ENCODE measurements at regions not wholly inside any gene's neighbourhood (a gene's known extent, or its start where the extent isn't known, plus 50 kb on each side); places are given as distances from the start of the nearest gene placed in this dataset.
"Not testable (repeated sequence)": the region's sequence is repeated elsewhere in the genome, so short reads cannot be mapped to it uniquely, and the experiment has no call there.

- no peak for DNase-seq (ENCODE audit: low read depth in 4 of 4, low spot score in 1 of 4)
Observed at GRCh38 chr2:205865905-205866441, 183.7 kb downstream of the NRP2 start.

- no peak for DNase-seq (ENCODE audit: low read depth in 4 of 4, low spot score in 1 of 4)
Observed at GRCh38 chr2:205865056-205865455, 182.8 kb downstream of the NRP2 start.

GRCh38 chr2:205864491-205864890, 182.2 kb downstream of the NRP2 start:
- no peak for DNase-seq (ENCODE audit: low read depth in 4 of 4, low spot score in 1 of 4)

- DNase-seq (ENCODE audit: low read depth in 4 of 4, low spot score in 1 of 4) = not testable (repeated sequence)
Observed at GRCh38 chr2:205862761-205863160, 180.5 kb downstream of the NRP2 start.

- no peak for DNase-seq (ENCODE audit: low read depth in 4 of 4, low spot score in 1 of 4)
Observed at GRCh38 chr2:205860885-205861284, 178.6 kb downstream of the NRP2 start.

- DNase-seq (ENCODE audit: low read depth in 4 of 4, low spot score in 1 of 4) = no peak
Observed at GRCh38 chr2:205860181-205860580, 177.9 kb downstream of the NRP2 start.

- DNase-seq (ENCODE audit: low read depth in 4 of 4, low spot score in 1 of 4) = no peak
Observed at GRCh38 chr2:205858881-205859441, 176.7 kb downstream of the NRP2 start.

- DNase-seq (ENCODE audit: low read depth in 4 of 4, low spot score in 1 of 4) = no peak
Observed at GRCh38 chr2:205858275-205858674, 176.0 kb downstream of the NRP2 start.

DNA sequence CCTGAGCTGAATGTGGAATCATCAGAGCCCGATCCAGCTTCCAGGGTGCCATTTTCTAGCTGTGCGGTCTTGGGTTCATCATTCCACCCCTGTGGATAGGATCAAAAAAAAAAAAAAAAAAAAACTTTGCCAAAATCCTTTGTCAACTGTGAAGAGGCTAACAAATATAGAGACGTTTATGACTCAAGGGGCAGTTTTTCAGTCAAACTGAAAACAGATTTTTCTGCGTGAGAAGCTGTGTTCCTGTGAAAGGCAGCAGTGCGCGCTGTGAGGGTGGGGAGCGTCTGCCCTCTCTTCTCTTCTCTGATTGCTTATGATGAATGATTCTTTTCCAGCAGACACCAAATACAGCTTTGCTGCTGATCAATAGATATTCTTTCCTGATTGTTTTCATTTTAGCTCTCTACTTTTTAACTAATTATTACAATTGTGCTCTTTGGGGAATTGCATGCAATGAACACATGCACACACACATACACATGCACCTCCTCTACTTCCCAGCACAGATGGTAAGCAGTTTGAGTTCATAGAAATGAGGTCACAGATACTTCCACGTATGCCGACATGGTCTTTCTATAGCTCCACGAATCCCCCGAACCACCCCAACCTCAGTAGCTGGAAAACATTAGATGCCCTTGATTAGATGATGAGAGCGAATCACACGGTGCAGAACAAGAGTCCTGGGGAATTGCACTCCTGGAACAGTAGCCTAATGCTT, 175.4 kb downstream of the NRP2 start:
- DNase-seq (ENCODE audit: low read depth in 4 of 4, low spot score in 1 of 4) = no peak

GRCh38 chr2:205852457-205852856, 170.2 kb downstream of the NRP2 start:
- no peak for DNase-seq (ENCODE audit: low read depth in 4 of 4, low spot score in 1 of 4)

GRCh38 chr2:205850611-205851010, 168.3 kb downstream of the NRP2 start:
- DNase-seq (ENCODE audit: low read depth in 4 of 4, low spot score in 1 of 4) = no peak

- no peak for DNase-seq (ENCODE audit: low read depth in 4 of 4, low spot score in 1 of 4)
Observed at GRCh38 chr2:205850132-205850531, 167.8 kb downstream of the NRP2 start.

DNA sequence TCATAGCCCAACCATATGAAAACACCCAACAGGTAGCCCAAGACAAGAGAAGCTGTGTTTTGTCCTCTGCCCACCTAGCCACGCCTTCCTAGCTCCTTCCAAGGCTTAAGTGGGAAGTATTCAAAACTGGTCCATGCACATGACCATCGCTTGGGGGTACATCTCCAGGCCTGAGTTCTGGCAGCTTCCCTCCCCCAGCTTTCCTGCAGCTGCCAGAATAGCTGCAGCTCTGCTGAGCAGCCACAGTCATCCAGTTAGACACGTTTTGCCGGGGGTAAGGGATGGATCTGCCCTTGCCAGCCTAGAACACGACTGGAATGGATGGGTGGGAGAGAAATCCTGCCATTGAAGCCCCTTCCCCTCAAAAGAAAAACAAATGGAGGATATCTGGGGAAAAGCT, 166.8 kb downstream of the NRP2 start:
- no peak for DNase-seq (ENCODE audit: low read depth in 4 of 4, low spot score in 1 of 4)

DNA sequence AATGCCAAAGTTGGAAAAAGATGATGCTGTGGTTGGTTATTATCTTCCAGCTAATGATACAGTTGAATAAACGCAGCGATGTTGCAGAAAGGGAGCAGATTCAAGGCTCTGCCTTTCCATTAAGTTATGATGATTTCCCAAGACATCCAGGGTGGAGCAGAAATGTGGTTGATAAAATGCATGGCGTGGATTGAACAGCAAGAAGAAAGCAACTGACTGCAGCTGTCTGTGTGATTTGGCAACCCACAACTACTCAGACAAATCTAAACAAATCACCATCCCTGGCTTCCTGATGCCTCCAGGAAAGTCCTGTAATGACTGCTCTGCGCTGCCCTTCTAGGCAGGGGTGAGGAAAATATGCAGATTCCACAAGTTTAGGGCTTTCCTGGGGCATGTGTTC, 166.3 kb downstream of the NRP2 start:
- no peak for DNase-seq (ENCODE audit: low read depth in 4 of 4, low spot score in 1 of 4)

Measured in stimulated activated CD4-positive, alpha-beta T cell treated with anti-CD3 and anti-CD28 coated beads, Interleukin-1b, Interleukin-23, amount 100 ng/mL, for 24 hours (primary cell).